GM12892 (cell line): ENCODE measurements at regions not wholly inside any gene's neighbourhood (a gene's known extent, or its start where the extent isn't known, plus 50 kb on each side); places are given as distances from the start of the nearest gene placed in this dataset.

Experiments
- DNase-seq: peaks from one replicate; pipeline ENCODE4 v3.0.0; 2011; ENCODE audit not compliant: insufficient read length
- FAIRE-seq: peaks from 2 replicates; lab custom pipeline; 2011; peaks lifted over from hg19 to GRCh38; lab: Jason Lieb, UNC
- POLR2A ChIP-seq: IDR thresholded peaks from 2 replicates; pipeline ENCODE4 v1.6.1; 2011; ENCODE audit warnings: low read depth, low read length, control low read depth
- POLR2AphosphoS5 ChIP-seq: IDR thresholded peaks from 2 replicates; pipeline ENCODE4 v1.6.1; 2011; ENCODE audit warnings: low read depth, low read length, control low read depth
- TAF1 ChIP-seq: IDR thresholded peaks from 2 replicates; pipeline ENCODE4 v1.6.1; 2011; ENCODE audit warnings: low read depth, mild to moderate bottlenecking, control low read depth, low read length, borderline replicate concordance

GRCh38 chr5:2165615-2166305 is 283.0 kb upstream of the IRX4 start:
- FAIRE-seq (no peak), DNase-seq (no peak)
- no peak for TF ChIP-seq POLR2AphosphoS5

GRCh38 chr5:2165203-2165602 is 282.5 kb upstream of the IRX4 start:
- TF ChIP-seq TAF1: no peak
- TF ChIP-seq POLR2AphosphoS5: no peak
- TF ChIP-seq POLR2A: no peak
- DNase-seq (no peak), FAIRE-seq (no peak)

GRCh38 chr5:2164586-2164985 is 281.9 kb upstream of the IRX4 start:
- TF ChIP-seq POLR2A: no peak
- no peak for TF ChIP-seq POLR2AphosphoS5
- no peak for TF ChIP-seq TAF1
- DNase-seq: no peak
- no peak for FAIRE-seq

GRCh38 chr5:2163940-2164490 is 281.3 kb upstream of the IRX4 start:
- no peak for TF ChIP-seq TAF1
- TF ChIP-seq POLR2A: no peak
- TF ChIP-seq POLR2AphosphoS5: no peak
- DNase-seq (no peak), FAIRE-seq (no peak)

- TF ChIP-seq TAF1 (no peak), POLR2A (no peak), POLR2AphosphoS5 (no peak)
- DNase-seq (no peak), FAIRE-seq (no peak)
Observed at GRCh38 chr5:2163060-2163856, 280.5 kb upstream of the IRX4 start.

- TF ChIP-seq POLR2A (no peak), POLR2AphosphoS5 (no peak), TAF1 (no peak)
- FAIRE-seq: no peak
Observed at GRCh38 chr5:2160811-2161210, 278.1 kb upstream of the IRX4 start.

GRCh38 chr5:2158767-2159166 is 276.0 kb upstream of the IRX4 start:
- no peak for DNase-seq
- TF ChIP-seq POLR2AphosphoS5 (no peak), POLR2A (no peak), TAF1 (no peak)
- no peak for FAIRE-seq

More at GRCh38 chr5:2160811-2161210, 278.1 kb upstream of the IRX4 start:
- DNase-seq: no peak

GRCh38 chr5:2158109-2158508 is 275.4 kb upstream of the IRX4 start:
- no peak for TF ChIP-seq POLR2AphosphoS5
- TF ChIP-seq TAF1: no peak
- no peak for TF ChIP-seq POLR2A
- DNase-seq (no peak), FAIRE-seq (no peak)

GRCh38 chr5:2157372-2157771 is 274.6 kb upstream of the IRX4 start:
- no peak for FAIRE-seq
- no peak for TF ChIP-seq TAF1
- no peak for TF ChIP-seq POLR2AphosphoS5
- TF ChIP-seq POLR2A: no peak
- no peak for DNase-seq

- no peak for DNase-seq
- no peak for TF ChIP-seq POLR2A
- TF ChIP-seq POLR2AphosphoS5: no peak
- TF ChIP-seq TAF1: no peak
- no peak for FAIRE-seq
Observed at GRCh38 chr5:2156358-2157059, 273.8 kb upstream of the IRX4 start.

- FAIRE-seq (no peak), DNase-seq (no peak)
- TF ChIP-seq POLR2A: no peak
- TF ChIP-seq POLR2AphosphoS5: no peak
- no peak for TF ChIP-seq TAF1
Observed at GRCh38 chr5:2155556-2155955, 272.8 kb upstream of the IRX4 start.

GRCh38 chr5:2153802-2154201 is 271.1 kb upstream of the IRX4 start:
- TF ChIP-seq POLR2A (no peak), POLR2AphosphoS5 (no peak), TAF1 (no peak)
- FAIRE-seq (no peak), DNase-seq (no peak)
